ENCODE measurements at regions not wholly inside any gene's neighbourhood (a gene's known extent, or its start where the extent isn't known, plus 50 kb on each side); places are given as distances from the start of the nearest gene placed in this dataset.
"Not testable (repeated sequence)": the region's sequence is repeated elsewhere in the genome, so short reads cannot be mapped to it uniquely, and the experiment has no call there.

GRCh38 chr16:60230666-60231065 is 1496.5 kb upstream of the GOT2 start:
- DNase-seq: no peak

GRCh38 chr16:60225541-60225940 is 1491.4 kb upstream of the GOT2 start:
- DNase-seq: no peak

DNA sequence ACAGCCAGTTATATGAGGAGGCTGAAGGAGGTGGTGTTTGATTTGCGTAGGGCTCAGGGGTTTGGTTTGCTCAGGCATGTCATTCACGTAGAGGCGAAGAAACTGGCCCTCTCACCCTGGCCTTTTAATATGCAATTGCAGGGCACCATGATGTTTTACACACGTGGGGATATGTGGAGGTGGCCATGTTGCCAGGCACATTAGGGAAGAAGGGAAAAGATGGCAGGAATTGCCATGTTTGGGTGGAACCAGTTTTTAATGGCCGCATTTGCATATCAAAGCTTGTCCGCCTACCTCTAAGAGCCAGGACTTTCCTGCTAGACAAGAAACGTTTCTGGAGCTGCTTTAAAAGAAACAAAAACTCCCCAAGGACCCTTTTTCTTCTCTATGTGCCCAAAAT is 1483.7 kb upstream of the GOT2 start:
- DNase-seq: no peak

DNA sequence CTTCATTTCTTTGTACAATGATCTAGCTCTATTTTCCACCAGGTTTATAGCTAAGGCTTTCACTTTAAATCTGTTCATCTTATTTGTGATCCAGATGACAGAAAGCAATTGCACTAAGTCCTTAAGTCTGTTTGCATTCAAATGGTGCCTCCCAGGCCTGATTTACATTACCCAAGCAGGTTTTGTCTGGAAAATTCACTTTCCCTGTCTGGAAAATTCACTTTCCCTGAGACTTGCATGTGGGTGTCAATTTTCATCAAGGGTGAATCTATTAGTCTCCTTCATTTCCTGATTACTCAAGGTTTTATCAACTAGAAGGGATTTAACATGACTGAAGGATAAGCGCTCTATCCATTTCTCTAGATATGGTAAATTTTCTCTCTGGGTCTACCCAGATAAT is 1480.2 kb upstream of the GOT2 start:
- DNase-seq: no peak

GRCh38 chr16:60206516-60206915 is 1472.4 kb upstream of the GOT2 start:
- DNase-seq: no peak

- DNase-seq: no peak
These were observed 1470.1 kb upstream of the GOT2 start for GRCh38 chr16:60204181-60204580.

GRCh38 chr16:60203525-60204124 is 1469.5 kb upstream of the GOT2 start:
- DNase-seq: no peak

DNA sequence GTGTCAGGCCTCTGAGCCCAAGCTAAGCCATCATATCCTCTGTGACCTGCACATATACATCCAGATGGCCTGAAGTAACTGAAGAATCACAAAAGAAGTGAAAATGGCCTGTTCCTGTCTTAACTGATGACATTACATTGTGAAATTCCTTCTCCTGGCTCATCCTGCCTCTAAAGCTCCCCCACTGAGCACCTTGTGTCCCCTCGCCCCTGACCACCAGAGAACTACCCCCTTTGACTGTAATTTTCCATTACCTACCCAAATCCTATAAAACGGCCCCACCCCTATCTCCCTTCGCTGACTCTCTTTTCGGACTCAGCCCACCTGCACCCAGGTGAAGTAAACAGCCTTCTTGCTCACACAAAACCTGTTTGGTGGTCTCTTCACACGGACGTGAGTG is 1466.6 kb upstream of the GOT2 start:
- DNase-seq: not testable (repeated sequence)

GRCh38 chr16:60200161-60200560 is 1466.0 kb upstream of the GOT2 start:
- no peak for DNase-seq

DNA sequence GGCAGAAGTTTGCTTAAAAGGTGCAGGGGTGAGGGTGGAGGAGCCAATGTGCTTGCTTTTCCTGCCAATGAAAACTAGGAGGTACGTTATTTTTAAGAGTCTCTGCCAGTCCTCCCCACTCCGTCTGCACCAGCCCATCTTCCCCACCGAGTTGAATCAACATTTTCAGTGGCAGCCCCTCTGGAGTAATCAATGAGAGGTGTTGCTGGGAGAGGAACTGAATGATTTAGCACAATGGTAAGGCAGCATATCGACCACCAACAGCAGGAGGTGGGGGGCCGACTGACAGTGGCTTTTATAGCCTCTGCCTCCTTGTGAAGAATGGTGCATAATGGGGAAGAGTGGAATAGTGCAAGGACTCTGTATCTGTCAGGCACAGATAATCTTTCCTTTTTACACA is 1465.0 kb upstream of the GOT2 start:
- DNase-seq: no peak

- no peak for DNase-seq
These were observed 1447.4 kb upstream of the GOT2 start for GRCh38 chr16:60181536-60181935.

DNA sequence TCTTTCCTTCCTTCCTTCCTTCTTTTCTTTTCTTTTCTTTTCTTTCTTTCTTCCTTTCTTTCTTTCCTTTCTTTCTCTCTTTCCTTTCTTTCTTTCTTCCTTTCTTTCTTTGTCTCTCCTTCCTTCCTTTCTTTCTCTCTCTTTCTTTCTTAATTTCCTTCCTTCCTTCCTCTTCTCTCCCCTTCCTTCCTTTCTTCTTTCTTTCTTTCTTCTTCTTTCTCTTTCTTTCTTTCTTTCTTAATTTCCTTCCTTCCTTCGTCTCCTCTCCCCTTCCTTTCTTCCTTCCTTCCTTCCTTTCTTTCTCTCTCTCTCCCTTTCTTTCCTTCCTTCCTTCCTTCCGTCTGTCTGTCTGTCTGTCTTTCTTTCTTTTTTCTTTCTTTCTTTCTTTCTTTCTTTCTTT is 1446.5 kb upstream of the GOT2 start:
- no peak for DNase-seq

GRCh38 chr16:60170196-60170595 is 1436.1 kb upstream of the GOT2 start:
- DNase-seq: no peak

DNA sequence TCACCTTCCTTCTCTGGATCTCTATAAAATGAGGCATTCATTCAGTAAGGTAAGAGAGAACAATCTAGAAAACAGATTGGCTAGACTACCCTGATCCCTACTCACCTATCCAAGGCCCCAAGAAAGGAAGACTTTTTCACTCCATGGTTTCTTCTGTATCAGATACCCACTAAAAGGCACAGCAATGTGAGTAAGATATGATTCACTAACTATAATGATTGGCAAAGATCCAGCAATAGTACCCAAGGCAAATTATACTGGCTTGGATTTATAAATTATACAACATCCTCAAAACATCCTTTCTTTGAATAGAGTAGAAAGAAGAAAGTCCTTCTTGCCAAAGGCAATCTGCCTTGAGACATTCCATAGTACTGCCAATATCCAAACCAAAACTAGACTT is 1432.0 kb upstream of the GOT2 start:
- DNase-seq: no peak

DNA sequence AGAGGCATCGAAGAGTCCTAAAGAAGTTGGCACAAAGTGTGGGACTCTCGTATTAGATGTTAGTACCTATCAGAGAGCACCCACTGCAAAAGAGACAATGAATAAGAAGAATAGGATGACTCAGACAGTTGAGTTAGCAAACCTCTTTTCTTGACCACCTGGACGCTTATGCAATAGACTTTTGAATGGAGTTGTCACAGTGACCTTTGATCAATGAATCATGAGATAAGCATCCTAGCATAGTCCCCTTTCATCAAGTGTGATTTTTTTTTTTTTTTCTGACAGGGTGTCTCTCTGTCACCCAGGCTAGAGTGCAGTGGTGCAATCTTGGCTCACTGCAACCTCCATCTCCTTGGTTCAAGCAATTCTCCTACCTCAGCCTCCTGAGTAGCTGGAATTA is 1417.9 kb upstream of the GOT2 start:
- DNase-seq: no peak

DNA sequence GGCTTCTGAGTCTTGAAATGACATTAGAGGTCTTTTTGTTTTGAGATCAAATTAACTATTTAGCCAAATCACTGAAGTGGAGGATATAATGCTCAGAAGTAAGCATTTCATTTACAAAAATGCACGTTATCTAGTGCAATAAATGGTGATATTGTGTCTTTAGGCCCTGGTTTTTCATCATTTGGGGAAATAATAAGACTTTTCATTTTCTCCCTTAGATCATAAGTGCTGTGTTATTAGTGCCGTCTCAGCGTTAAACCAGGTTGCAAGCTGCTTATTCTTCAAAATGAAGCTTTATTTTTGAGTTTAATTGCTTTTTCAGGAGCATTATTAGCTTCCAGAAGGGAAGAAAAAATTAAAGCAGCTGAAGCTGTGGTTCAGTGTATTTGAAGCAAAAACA is 1416.8 kb upstream of the GOT2 start:
- DNase-seq: no peak

- DNase-seq: no peak
These were observed 1409.2 kb upstream of the GOT2 start for GRCh38 chr16:60143348-60143705.

DNA sequence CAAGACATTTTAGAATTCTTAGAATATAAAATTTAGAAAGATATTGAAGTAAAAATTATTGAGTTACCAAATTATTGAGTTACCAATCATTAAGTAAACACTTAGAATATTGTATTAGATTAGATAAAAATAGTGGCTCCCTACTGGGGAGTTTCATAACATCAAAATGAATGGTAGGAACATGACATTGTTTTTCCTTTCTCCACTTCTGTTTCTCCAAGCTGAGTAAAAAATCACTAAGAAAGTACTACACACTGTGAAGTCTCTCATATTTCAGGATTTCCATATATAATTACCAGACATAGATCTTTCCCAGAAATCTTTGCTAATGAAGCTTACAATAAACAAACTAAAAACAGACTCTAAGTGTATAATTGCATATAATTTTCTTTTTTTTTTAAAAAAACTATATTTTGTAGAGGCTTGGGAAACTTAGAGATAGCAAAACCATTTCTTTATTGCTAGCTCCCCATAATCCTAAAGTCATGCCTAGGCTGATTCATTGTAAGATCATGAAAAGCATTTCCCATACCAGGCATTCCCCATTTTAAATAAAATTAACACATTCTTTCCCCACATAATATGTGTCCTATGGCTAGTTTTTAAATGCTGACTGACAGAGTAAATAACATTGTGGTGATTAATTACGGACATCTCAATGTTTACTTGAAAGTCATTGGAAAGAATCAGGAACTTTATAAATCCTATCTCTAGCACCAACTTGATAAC is 1408.7 kb upstream of the GOT2 start:
- no peak for DNase-seq

DNA sequence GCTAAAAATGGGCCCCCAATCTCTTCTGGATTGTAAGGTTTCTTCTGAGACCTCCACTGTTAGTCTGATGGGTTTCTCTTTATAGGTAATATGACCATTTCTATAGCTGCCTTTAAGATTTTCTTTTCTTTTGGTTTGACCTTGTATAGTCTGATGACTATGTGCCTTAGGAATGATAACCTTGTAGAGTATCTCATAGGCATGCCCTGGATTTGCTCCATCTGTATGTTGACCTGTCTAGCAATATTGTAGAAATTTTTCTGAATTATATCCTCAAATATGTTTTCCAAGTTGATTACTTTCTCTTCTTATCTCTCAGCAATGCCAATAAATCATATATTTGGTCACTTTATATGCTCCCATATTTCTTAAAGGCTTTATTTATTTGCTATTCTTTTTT is 1403.8 kb upstream of the GOT2 start:
- no peak for DNase-seq

DNA sequence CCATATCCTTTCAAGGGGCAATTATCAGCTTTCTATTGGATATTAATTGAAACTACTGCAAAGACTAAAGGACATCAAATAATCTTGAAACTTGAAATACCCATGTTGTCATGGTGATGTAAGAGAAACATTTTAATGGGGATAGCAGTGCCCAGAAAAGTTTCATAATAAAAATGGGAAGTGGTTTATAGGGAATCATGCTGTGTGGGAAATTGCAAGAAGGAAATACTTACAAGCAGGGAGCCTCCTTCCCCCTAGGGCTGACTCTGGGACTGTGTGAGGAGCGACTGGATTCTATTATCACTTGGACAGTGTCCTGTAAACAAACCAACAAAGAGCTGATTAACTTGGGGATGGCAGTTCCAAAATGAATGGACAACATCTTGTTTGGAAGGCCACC is 1393.1 kb upstream of the GOT2 start:
- DNase-seq: no peak

DNA sequence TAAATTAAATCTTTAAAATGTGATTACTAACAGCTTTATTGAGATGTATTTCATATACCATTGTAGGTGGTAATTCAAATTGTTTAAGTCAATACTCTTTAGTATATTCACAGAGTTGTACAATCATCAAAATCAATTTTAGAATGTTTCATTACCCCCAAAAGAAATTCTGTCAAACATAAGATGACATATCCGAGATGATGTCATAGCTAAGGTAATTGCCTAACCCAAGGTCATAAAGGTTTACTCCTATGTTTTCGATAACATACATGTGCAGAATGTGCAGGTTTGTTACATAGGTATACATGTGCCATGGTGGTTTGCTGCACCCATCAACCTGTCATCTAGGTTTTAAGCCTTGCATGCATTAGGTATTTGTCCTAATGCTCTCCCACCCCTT is 1392.0 kb upstream of the GOT2 start:
- not testable (repeated sequence) for DNase-seq

- no peak for DNase-seq
These were observed 1389.4 kb upstream of the GOT2 start for GRCh38 chr16:60123392-60124023.

DNA sequence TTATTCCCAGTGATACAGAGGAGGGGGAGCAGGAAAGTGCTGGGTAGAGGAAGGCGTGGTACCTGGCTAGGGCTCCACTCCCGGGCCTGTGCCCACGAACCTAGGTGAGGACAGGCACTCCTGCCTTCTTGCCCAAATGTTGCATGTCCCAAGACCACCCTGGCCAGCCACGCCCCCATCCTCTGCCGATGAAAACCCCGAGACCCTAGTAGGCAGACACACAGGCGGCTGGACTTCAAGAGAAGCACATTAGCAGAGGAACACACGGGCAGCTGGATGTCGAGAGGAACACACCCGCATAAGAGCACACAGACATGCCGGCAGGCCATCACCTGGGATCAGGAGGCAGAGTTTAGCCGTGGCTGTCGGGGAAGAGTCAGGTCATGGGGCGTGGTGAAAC is 1386.5 kb upstream of the GOT2 start:
- DNase-seq: no peak

- no peak for DNase-seq
These were observed 1376.4 kb upstream of the GOT2 start for GRCh38 chr16:60110531-60110930.
